GM12878 (cell line): ENCODE measurements at regions not wholly inside any gene's neighbourhood (a gene's known extent, or its start where the extent isn't known, plus 50 kb on each side); places are given as distances from the start of the nearest gene placed in this dataset.

Source experiments
- ATAC-seq: fragments of 200-7000 bp; cut with Tn5 transposase; 3 replicates; pipeline ENCODE4 v1.9.1; 2020; ENCODE audit warnings: mild to moderate bottlenecking, moderate library complexity
- BruUV-seq: library from RNA; stranded (reverse); fragments of 400-500 nt; replicated peaks from 2 replicates; lab custom pipeline; 2021; lab: Mats Ljungman, UMichigan
- CTCF ChIA-PET: fragments of 300-600 bp; sonication (Branson Sonifier 250); formaldehyde crosslinking; extraction: SDS; loops from one replicate; lab custom pipeline; 2021; ENCODE audit warnings: inconsistent platforms; lab: Yijun Ruan, JAX
- POLR2A ChIA-PET: fragments of 350-600 bp; formaldehyde crosslinking; extraction: SDS; loops from one replicate; lab custom pipeline; 2021; ENCODE audit warnings: inconsistent platforms; lab: Charles Lee
- RAD21 ChIA-PET: fragments of 300-600 bp; sonication (Branson Sonifier 250); formaldehyde crosslinking; loops from one replicate; lab custom pipeline; 2023; ENCODE audit warnings: antibody characterized with exemption; ENCODE audit not compliant: unreplicated experiment; lab: Charles Lee
- SMC1A ChIA-PET: fragments of 300-600 bp; sonication (Branson Sonifier 250); formaldehyde crosslinking; loops from one replicate; lab custom pipeline; 2023; ENCODE audit not compliant: unreplicated experiment, uncharacterized antibody; lab: Charles Lee
- DNase-seq: peaks from one replicate; pipeline ENCODE4 v3.0.0-alpha.2; 2011; ENCODE audit warnings: low read depth, low spot score
- FAIRE-seq: peaks from 3 replicates; lab custom pipeline; 2011; peaks lifted over from hg19 to GRCh38; lab: Jason Lieb, UNC
- H2AFZ ChIP-seq: 2 replicates; pipeline ENCODE4 v1.6.0; 2011; ENCODE audit warnings: low read depth, low read length, control low read depth; ENCODE audit not compliant: control insufficient read depth
- H3K27ac ChIP-seq: 2 replicates; pipeline ENCODE4 v1.5.1; 2011; ENCODE audit warnings: control low read depth; ENCODE audit not compliant: control insufficient read depth, insufficient read depth
- H3K27me3 ChIP-seq, 2 experiments: replicated peaks in 1 of 2; 2 replicates each; pipeline versions ENCODE4 v1.6.0 to v1.6.1; 2011; ENCODE audit warnings: low read length in 1 of 2; ENCODE audit not compliant: control insufficient read depth in 2 of 2, insufficient read depth in 2 of 2
- H3K36me3 ChIP-seq, 2 experiments: 2 replicates each; pipeline ENCODE4 v1.5.1; 2011; ENCODE audit warnings: low read length in 1 of 2; ENCODE audit not compliant: control insufficient read depth in 2 of 2, insufficient read depth in 2 of 2
- H3K4me1 ChIP-seq: 2 replicates; pipeline ENCODE4 v1.6.1; 2011; ENCODE audit warnings: mild to moderate bottlenecking, low read length, moderate library complexity, mixed read lengths; ENCODE audit not compliant: control insufficient read depth, insufficient read depth
- H3K4me2 ChIP-seq: 2 replicates; pipeline ENCODE4 v1.6.0; 2011; ENCODE audit warnings: control low read depth; ENCODE audit not compliant: control insufficient read depth, insufficient read depth
- H3K4me3 ChIP-seq: fragments of 200-600 bp; sonication (generic); 2 replicates; pipeline ENCODE4 v1.5.1; 2016
- H3K79me2 ChIP-seq: 2 replicates; pipeline ENCODE4 v1.6.0; 2011; ENCODE audit warnings: low read length; ENCODE audit not compliant: control insufficient read depth, insufficient read depth
- H3K9ac ChIP-seq: 2 replicates; pipeline ENCODE4 v1.8.0; 2011; ENCODE audit warnings: low read length, control low read depth, mixed read lengths; ENCODE audit not compliant: control insufficient read depth, insufficient read depth
- H3K9me3 ChIP-seq: replicated peaks from 3 replicates; pipeline ENCODE4 v1.5.1; 2011; ENCODE audit warnings: mild to moderate bottlenecking, low read length; ENCODE audit not compliant: control insufficient read depth, insufficient read depth
- H4K20me1 ChIP-seq: 2 replicates; pipeline ENCODE4 v1.6.0; 2011; ENCODE audit not compliant: control insufficient read depth, insufficient read depth
- ASH2L ChIP-seq: fragments of 300-600, 200-600 bp; sonication (generic); IDR thresholded peaks from 2 replicates; pipeline ENCODE4 v1.6.1; 2017; ENCODE audit warnings: low read depth, mild to moderate bottlenecking, borderline replicate concordance
- ATF2 ChIP-seq: IDR thresholded peaks from 2 replicates; pipeline ENCODE4 v1.6.1; 2012; ENCODE audit warnings: low read length, inconsistent platforms
- CBFB ChIP-seq: IDR thresholded peaks from 2 replicates; pipeline ENCODE4 v1.6.1; 2016; ENCODE audit warnings: antibody characterized with exemption, low read depth
- CHD4 ChIP-seq: fragments of 200-600 bp; sonication (generic); IDR thresholded peaks from 2 replicates; pipeline ENCODE4 v1.6.1; 2016; ENCODE audit warnings: mild to moderate bottlenecking
- CREB1 ChIP-seq: IDR thresholded peaks from 2 replicates; pipeline ENCODE4 v1.6.1; 2012; ENCODE audit warnings: low read depth, mild to moderate bottlenecking, inconsistent platforms
- FOXK2 ChIP-seq: fragments of 450-650 bp; IDR thresholded peaks from 2 replicates; pipeline ENCODE4 v1.6.1; 2017; ENCODE audit warnings: mild to moderate bottlenecking, moderate library complexity
- HCFC1 ChIP-seq: fragments of 150-350 bp; IDR thresholded peaks from 2 replicates; pipeline ENCODE4 v1.6.1; 2014; ENCODE audit warnings: low read length
- IKZF1 ChIP-seq: fragments of 450-650 bp; conservative IDR thresholded peaks from 2 replicates; pipeline ENCODE4 v1.6.1; 2017; ENCODE audit warnings: antibody characterized with exemption, mild to moderate bottlenecking
- NBN ChIP-seq: fragments of 450-650 bp; IDR thresholded peaks from 2 replicates; pipeline ENCODE4 v1.6.1; 2016
- PAX5 ChIP-seq: IDR thresholded peaks from 2 replicates; pipeline ENCODE4 v1.6.1; 2011; ENCODE audit warnings: low read depth, low read length, borderline replicate concordance
- PBX3 ChIP-seq: IDR thresholded peaks from 2 replicates; pipeline ENCODE4 v1.6.1; 2011; ENCODE audit warnings: mild to moderate bottlenecking, low read depth, low read length, moderate library complexity; ENCODE audit not compliant: insufficient replicate concordance
- SMAD1 ChIP-seq: fragments of 450-650 bp; IDR thresholded peaks from 2 replicates; pipeline ENCODE4 v1.6.1; 2018; ENCODE audit warnings: mild to moderate bottlenecking, low read depth; ENCODE audit not compliant: partially characterized antibody
- SREBF2 ChIP-seq: IDR thresholded peaks from 2 replicates; pipeline ENCODE4 v1.6.1; 2012; ENCODE audit warnings: mild to moderate bottlenecking, low read length
- TCF3 ChIP-seq: IDR thresholded peaks from 2 replicates; pipeline ENCODE4 v1.6.1; 2012; ENCODE audit warnings: low read depth, mild to moderate bottlenecking, low read length, borderline replicate concordance; ENCODE audit not compliant: insufficient read depth
- ZBTB40 ChIP-seq: fragments of 450-650 bp; IDR thresholded peaks from 2 replicates; pipeline ENCODE4 v1.6.1; 2016; ENCODE audit warnings: mild to moderate bottlenecking, moderate library complexity, borderline replicate concordance
- ZNF274 ChIP-seq: IDR thresholded peaks from one replicate; pipeline ENCODE4 v1.8.0; 2011; ENCODE audit not compliant: insufficient read length, insufficient read depth
- in situ Hi-C: fragments of 300-500 bp; cut with MboI; formaldehyde crosslinking; loops from 9 replicates; pipeline ENCODE4 v1.14.3; 2018; ENCODE audit warnings: mixed read lengths
- intact Hi-C: fragments of 100-400 bp; cut with micrococcal nuclease; formaldehyde crosslinking; loops from one replicate; pipeline ENCODE4 v1.14.2; 2022; ENCODE audit not compliant: unreplicated experiment

GRCh38 chr11:106305458-106305857 lies 228.0 kb downstream of the AASDHPPT start (continued):
- no peak for TF ChIP-seq TCF3

GRCh38 chr11:106306942-106307341 lies 229.5 kb downstream of the AASDHPPT start:
- SMC1A ChIA-PET, result interaction anchor here (0.8 to 1.4 kb wide), 5 partner anchors 12 to 220 kb away, joined by 3 to 6 read pairs (median 4); no protein-coding TSS in a partner anchor
- no peaks in the 10 kb centered on the region for H3K36me3 ChIP-seq
- H2AFZ ChIP-seq, result no peak overlapping the region
- no peak overlapping the region for H3K9ac ChIP-seq
- RAD21 ChIA-PET, result no interaction called here
- ATAC-seq, result no peak
- intact Hi-C loops, result no loop called here
- no TSS peak for BruUV-seq
- DNase-seq, result no peak
- no peak for FAIRE-seq
- H3K4me3 ChIP-seq, result no peak overlapping the region
- no peaks in the 10 kb centered on the region for H3K9me3 ChIP-seq
- CTCF ChIA-PET, result interaction anchor here (0.8 to 1.5 kb wide), 6 partner anchors 12 to 220 kb away, joined by 3 to 9 read pairs (median 4); no protein-coding TSS in a partner anchor
- H3K4me2 ChIP-seq, result no peak overlapping the region
- H4K20me1 ChIP-seq, result no peaks in the 10 kb centered on the region
- no peak overlapping the region for H3K27ac ChIP-seq
- no peaks in the 10 kb centered on the region for H3K27me3 ChIP-seq
- no peaks in the 10 kb centered on the region for H3K79me2 ChIP-seq
- no peaks in the 10 kb centered on the region for H3K4me1 ChIP-seq
- in situ Hi-C loops, result no loop called here
- POLR2A ChIA-PET, result no interaction called here
- TF ChIP-seq FOXK2 (no peak), ZNF274 (no peak), HCFC1 (no peak), SREBF2 (no peak), ZBTB40 (no peak), IKZF1 (no peak), PBX3 (no peak), CBFB (no peak), NBN (no peak), SMAD1 (no peak), ATF2 (no peak), PAX5 (no peak), ASH2L (no peak), CREB1 (no peak), CHD4 (no peak)
